HEK293 (cell line): ENCODE measurements at regions not wholly inside any gene's neighbourhood (a gene's known extent, or its start where the extent isn't known, plus 50 kb on each side); places are given as distances from the start of the nearest gene placed in this dataset.

Experiments
- BCL11A ChIP-seq: fragments of 450-650 bp; formaldehyde crosslinking; IDR thresholded peaks from 2 replicates; pipeline ENCODE4 v1.5.1; 2016; ENCODE audit warnings: low read depth, missing biosample characterization, missing genetic modification characterization
- SP3 ChIP-seq: fragments of 450-650 bp; formaldehyde crosslinking; IDR thresholded peaks from 2 replicates; pipeline ENCODE4 v1.5.1; 2016; ENCODE audit warnings: missing biosample characterization, missing genetic modification characterization
- YY1 ChIP-seq: fragments of 450-650 bp; formaldehyde crosslinking; IDR thresholded peaks from 2 replicates; pipeline ENCODE4 v1.5.1; 2018; ENCODE audit warnings: missing biosample characterization, missing genetic modification characterization
- ZBTB1 ChIP-seq: fragments of 450-650 bp; formaldehyde crosslinking; IDR thresholded peaks from 2 replicates; pipeline ENCODE4 v1.5.1; 2016; ENCODE audit warnings: missing biosample characterization, missing genetic modification characterization
- ZBTB8A ChIP-seq: fragments of 450-650 bp; formaldehyde crosslinking; IDR thresholded peaks from 2 replicates; pipeline ENCODE4 v1.5.1; 2016; ENCODE audit warnings: missing biosample characterization, missing genetic modification characterization
- ZNF501 ChIP-seq: fragments of 450-650 bp; formaldehyde crosslinking; IDR thresholded peaks from 2 replicates; pipeline ENCODE4 v1.5.1; 2016; ENCODE audit warnings: missing biosample characterization, missing genetic modification characterization
- ZNF624 ChIP-seq: fragments of 450-650 bp; formaldehyde crosslinking; IDR thresholded peaks from 2 replicates; pipeline ENCODE4 v1.5.1; 2017; ENCODE audit warnings: missing biosample characterization, missing genetic modification characterization
- TF ChIP-seq, protein P1 (sequence below): fragments of 450-650 bp; formaldehyde crosslinking; IDR thresholded peaks from 2 replicates; pipeline ENCODE4 v1.5.1; 2016; ENCODE audit warnings: missing biosample characterization, missing genetic modification characterization, low read depth
- TF ChIP-seq, protein P2 (sequence below): fragments of 450-650 bp; formaldehyde crosslinking; IDR thresholded peaks from 2 replicates; pipeline ENCODE4 v1.5.1; 2016; ENCODE audit warnings: missing biosample characterization, missing genetic modification characterization
- TF ChIP-seq, protein P3 (sequence below): sonication (generic); formaldehyde crosslinking; IDR thresholded peaks from 2 replicates; pipeline ENCODE4 v1.8.1; 2022; ENCODE audit warnings: mild to moderate bottlenecking, moderate library complexity, missing genetic modification reagents
- TF ChIP-seq, protein P4 (sequence below): fragments of 450-650 bp; formaldehyde crosslinking; IDR thresholded peaks from 2 replicates; pipeline ENCODE4 v1.5.1; 2017; ENCODE audit warnings: missing biosample characterization, missing genetic modification characterization

DNA sequence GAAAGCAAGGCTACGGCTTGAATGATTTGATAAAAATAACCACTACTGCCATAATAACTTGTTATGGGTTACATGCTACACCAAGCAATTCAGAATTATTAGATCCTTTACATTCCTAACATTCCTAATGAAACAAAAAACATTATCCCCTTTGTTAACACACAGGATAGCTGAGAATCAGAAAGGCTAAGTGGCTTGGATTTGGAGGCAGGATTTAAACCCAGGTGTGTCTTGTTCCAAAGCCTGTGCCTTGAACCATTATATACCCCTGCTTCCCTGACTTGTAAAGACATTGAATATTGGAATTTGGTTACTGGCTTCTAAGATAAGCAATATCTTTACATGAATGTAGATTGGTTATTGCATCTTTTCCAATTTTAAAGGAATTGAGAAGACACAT, 417.1 kb upstream of the GOLIM4 start:
- TF ChIP-seq, protein P1, sequence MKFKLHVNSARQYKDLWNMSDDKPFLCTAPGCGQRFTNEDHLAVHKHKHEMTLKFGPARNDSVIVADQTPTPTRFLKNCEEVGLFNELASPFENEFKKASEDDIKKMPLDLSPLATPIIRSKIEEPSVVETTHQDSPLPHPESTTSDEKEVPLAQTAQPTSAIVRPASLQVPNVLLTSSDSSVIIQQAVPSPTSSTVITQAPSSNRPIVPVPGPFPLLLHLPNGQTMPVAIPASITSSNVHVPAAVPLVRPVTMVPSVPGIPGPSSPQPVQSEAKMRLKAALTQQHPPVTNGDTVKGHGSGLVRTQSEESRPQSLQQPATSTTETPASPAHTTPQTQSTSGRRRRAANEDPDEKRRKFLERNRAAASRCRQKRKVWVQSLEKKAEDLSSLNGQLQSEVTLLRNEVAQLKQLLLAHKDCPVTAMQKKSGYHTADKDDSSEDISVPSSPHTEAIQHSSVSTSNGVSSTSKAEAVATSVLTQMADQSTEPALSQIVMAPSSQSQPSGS (tag by site-specific recombination): no peak
- no peak for TF ChIP-seq ZNF624
- TF ChIP-seq, protein P2, sequence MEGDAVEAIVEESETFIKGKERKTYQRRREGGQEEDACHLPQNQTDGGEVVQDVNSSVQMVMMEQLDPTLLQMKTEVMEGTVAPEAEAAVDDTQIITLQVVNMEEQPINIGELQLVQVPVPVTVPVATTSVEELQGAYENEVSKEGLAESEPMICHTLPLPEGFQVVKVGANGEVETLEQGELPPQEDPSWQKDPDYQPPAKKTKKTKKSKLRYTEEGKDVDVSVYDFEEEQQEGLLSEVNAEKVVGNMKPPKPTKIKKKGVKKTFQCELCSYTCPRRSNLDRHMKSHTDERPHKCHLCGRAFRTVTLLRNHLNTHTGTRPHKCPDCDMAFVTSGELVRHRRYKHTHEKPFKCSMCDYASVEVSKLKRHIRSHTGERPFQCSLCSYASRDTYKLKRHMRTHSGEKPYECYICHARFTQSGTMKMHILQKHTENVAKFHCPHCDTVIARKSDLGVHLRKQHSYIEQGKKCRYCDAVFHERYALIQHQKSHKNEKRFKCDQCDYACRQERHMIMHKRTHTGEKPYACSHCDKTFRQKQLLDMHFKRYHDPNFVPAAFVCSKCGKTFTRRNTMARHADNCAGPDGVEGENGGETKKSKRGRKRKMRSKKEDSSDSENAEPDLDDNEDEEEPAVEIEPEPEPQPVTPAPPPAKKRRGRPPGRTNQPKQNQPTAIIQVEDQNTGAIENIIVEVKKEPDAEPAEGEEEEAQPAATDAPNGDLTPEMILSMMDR (tag by site-specific recombination): no peak
- TF ChIP-seq, protein P3, sequence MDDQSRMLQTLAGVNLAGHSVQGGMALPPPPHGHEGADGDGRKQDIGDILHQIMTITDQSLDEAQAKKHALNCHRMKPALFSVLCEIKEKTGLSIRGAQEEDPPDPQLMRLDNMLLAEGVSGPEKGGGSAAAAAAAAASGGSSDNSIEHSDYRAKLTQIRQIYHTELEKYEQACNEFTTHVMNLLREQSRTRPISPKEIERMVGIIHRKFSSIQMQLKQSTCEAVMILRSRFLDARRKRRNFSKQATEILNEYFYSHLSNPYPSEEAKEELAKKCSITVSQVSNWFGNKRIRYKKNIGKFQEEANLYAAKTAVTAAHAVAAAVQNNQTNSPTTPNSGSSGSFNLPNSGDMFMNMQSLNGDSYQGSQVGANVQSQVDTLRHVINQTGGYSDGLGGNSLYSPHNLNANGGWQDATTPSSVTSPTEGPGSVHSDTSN: no peak
- TF ChIP-seq ZNF501 (tag by site-specific recombination): no peak
- TF ChIP-seq YY1 (tag by site-specific recombination): no peak
- no peak for TF ChIP-seq ZBTB1 (tag by site-specific recombination)
- no peak for TF ChIP-seq ZBTB8A (tag by site-specific recombination)
- TF ChIP-seq, protein P4, sequence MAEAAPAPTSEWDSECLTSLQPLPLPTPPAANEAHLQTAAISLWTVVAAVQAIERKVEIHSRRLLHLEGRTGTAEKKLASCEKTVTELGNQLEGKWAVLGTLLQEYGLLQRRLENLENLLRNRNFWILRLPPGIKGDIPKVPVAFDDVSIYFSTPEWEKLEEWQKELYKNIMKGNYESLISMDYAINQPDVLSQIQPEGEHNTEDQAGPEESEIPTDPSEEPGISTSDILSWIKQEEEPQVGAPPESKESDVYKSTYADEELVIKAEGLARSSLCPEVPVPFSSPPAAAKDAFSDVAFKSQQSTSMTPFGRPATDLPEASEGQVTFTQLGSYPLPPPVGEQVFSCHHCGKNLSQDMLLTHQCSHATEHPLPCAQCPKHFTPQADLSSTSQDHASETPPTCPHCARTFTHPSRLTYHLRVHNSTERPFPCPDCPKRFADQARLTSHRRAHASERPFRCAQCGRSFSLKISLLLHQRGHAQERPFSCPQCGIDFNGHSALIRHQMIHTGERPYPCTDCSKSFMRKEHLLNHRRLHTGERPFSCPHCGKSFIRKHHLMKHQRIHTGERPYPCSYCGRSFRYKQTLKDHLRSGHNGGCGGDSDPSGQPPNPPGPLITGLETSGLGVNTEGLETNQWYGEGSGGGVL: no peak
- no peak for TF ChIP-seq BCL11A
- TF ChIP-seq SP3: no peak
